Neural progenitor cell (in vitro differentiated cells): ENCODE measurements at regions not wholly inside any gene's neighbourhood (a gene's known extent, or its start where the extent isn't known, plus 50 kb on each side); places are given as distances from the start of the nearest gene placed in this dataset.

Experiments
- CTCF ChIP-seq: fragments of 200-600 bp; sonication (generic); IDR thresholded peaks from 2 replicates; pipeline ENCODE4 v1.5.1; 2017; ENCODE audit warnings: antibody characterized with exemption, mild to moderate bottlenecking
- EZH2 ChIP-seq: fragments of 200-600 bp; sonication (generic); IDR thresholded peaks from 2 replicates; pipeline ENCODE4 v1.6.1; 2017; ENCODE audit warnings: antibody characterized with exemption, mild to moderate bottlenecking, moderate library complexity

DNA sequence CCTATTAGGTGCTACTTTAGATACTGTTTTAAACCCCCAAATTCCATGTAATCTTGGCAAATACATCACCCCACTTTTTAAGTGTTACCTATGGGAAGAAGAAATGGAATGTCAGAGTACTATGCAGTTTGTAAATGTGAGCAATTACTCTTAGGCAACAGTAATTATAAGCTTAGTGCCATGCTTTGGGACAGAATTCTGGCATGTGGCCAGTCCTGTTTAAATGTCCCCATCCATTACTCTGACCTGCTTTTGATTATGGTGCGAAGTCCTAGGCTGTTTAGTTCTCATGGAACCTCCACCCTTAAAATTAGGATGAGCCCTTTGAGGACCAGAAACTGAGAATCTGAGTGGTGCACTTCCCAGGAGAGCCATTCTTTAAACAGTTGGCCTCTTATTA, 321.4 kb upstream of the RGS6 start:
- no peak for TF ChIP-seq CTCF
- no peak for TF ChIP-seq EZH2
